PC-3 (cell line): ENCODE measurements at regions not wholly inside any gene's neighbourhood (a gene's known extent, or its start where the extent isn't known, plus 50 kb on each side); places are given as distances from the start of the nearest gene placed in this dataset.

ENCODE experiments used
- EZH2 ChIP-seq: fragments of 300-600 bp; sonication (generic); IDR thresholded peaks from one replicate; pipeline ENCODE4 v1.6.1; 2017; ENCODE audit warnings: antibody characterized with exemption, mild to moderate bottlenecking, low read length; ENCODE audit not compliant: unreplicated experiment
- EZH2phosphoT487 ChIP-seq: fragments of 300-600 bp; sonication (generic); IDR thresholded peaks from 2 replicates; pipeline ENCODE4 v1.6.1; 2018; ENCODE audit warnings: mild to moderate bottlenecking, antibody characterized with exemption, low read length, borderline replicate concordance
- TF ChIP-seq, protein P1 (sequence below): fragments of 300-600 bp; sonication (generic); conservative IDR thresholded peaks from 2 replicates; pipeline ENCODE4 v1.5.1; 2017; ENCODE audit warnings: antibody characterized with exemption, low read depth, mild to moderate bottlenecking, low read length

GRCh38 chr9:26356491-26356890 is 536.1 kb downstream of the CAAP1 start:
- TF ChIP-seq, protein P1, sequence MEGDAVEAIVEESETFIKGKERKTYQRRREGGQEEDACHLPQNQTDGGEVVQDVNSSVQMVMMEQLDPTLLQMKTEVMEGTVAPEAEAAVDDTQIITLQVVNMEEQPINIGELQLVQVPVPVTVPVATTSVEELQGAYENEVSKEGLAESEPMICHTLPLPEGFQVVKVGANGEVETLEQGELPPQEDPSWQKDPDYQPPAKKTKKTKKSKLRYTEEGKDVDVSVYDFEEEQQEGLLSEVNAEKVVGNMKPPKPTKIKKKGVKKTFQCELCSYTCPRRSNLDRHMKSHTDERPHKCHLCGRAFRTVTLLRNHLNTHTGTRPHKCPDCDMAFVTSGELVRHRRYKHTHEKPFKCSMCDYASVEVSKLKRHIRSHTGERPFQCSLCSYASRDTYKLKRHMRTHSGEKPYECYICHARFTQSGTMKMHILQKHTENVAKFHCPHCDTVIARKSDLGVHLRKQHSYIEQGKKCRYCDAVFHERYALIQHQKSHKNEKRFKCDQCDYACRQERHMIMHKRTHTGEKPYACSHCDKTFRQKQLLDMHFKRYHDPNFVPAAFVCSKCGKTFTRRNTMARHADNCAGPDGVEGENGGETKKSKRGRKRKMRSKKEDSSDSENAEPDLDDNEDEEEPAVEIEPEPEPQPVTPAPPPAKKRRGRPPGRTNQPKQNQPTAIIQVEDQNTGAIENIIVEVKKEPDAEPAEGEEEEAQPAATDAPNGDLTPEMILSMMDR = no peak
- TF ChIP-seq EZH2phosphoT487 = no peak
- TF ChIP-seq EZH2 = no peak
